OCI-LY3 (cell line): ENCODE measurements at regions not wholly inside any gene's neighbourhood (a gene's known extent, or its start where the extent isn't known, plus 50 kb on each side); places are given as distances from the start of the nearest gene placed in this dataset.

Experiments used
- H2AFZ ChIP-seq: fragments of 200-600, 300-600 bp; shearing (Covaris generic); 2 replicates; pipeline ENCODE4 v1.6.0; 2014; ENCODE audit warnings: antibody characterized with exemption, low read depth, low read length
- H3K27ac ChIP-seq: fragments of 200-600, 300-600 bp; sonication (generic); 2 replicates; pipeline ENCODE4 v1.5.1; 2014; ENCODE audit warnings: mild to moderate bottlenecking, low read length, moderate library complexity, mixed read lengths
- H3K27me3 ChIP-seq: fragments of 200-600, 300-600 bp; sonication (generic); 2 replicates; pipeline ENCODE4 v1.6.1; 2014; ENCODE audit warnings: low read depth, low read length, mixed read lengths
- H3K36me3 ChIP-seq: fragments of 200-600, 300-600 bp; sonication (generic); replicated peaks from 2 replicates; pipeline ENCODE3; 2014; ENCODE audit warnings: low read depth, low read length, mixed read lengths
- H3K4me1 ChIP-seq: fragments of 300-600, 200-600 bp; sonication (generic); 2 replicates; pipeline ENCODE4 v1.6.1; 2014; ENCODE audit warnings: low read length, mixed read lengths
- H3K4me2 ChIP-seq: fragments of 200-600, 300-600 bp; sonication (generic); 2 replicates; pipeline ENCODE4 v1.6.1; 2014; ENCODE audit warnings: low read length, mixed read lengths
- H3K4me3 ChIP-seq: fragments of 300-600, 200-600 bp; sonication (generic); 2 replicates; pipeline ENCODE4 v1.5.1; 2014; ENCODE audit warnings: antibody characterized with exemption, mild to moderate bottlenecking, low read length, moderate library complexity
- H3K79me2 ChIP-seq: fragments of 300-600, 200-600 bp; shearing (Covaris generic); 2 replicates; pipeline ENCODE4 v1.6.1; 2014; ENCODE audit warnings: mild to moderate bottlenecking, low read length, mixed read lengths
- H3K9ac ChIP-seq: fragments of 300-600, 200-600 bp; shearing (Covaris generic); 2 replicates; pipeline ENCODE4 v1.6.0; 2014; ENCODE audit warnings: mild to moderate bottlenecking, low read length, moderate library complexity
- H3K9me3 ChIP-seq: fragments of 200-600, 300-600 bp; shearing (Covaris generic); 2 replicates; pipeline ENCODE4 v1.6.1; 2014; ENCODE audit warnings: low read length, mixed read lengths; ENCODE audit not compliant: insufficient read depth
- H4K20me1 ChIP-seq: fragments of 200-600, 300-600 bp; sonication (generic); 2 replicates; pipeline ENCODE4 v1.6.1; 2016; ENCODE audit warnings: low read length, mixed read lengths; ENCODE audit not compliant: insufficient read depth
- EZH2phosphoT487 ChIP-seq: fragments of 200-600 bp; shearing (Covaris generic); IDR thresholded peaks from 2 replicates; pipeline ENCODE4 v1.6.1; 2018; ENCODE audit warnings: antibody characterized with exemption, mixed run types, low read depth
- TF ChIP-seq, protein P1 (sequence below): fragments of 200-600, 300-600 bp; sonication (generic); IDR thresholded peaks from 2 replicates; pipeline ENCODE4 v1.5.1; 2014; ENCODE audit warnings: antibody characterized with exemption, low read length, low read depth

DNA sequence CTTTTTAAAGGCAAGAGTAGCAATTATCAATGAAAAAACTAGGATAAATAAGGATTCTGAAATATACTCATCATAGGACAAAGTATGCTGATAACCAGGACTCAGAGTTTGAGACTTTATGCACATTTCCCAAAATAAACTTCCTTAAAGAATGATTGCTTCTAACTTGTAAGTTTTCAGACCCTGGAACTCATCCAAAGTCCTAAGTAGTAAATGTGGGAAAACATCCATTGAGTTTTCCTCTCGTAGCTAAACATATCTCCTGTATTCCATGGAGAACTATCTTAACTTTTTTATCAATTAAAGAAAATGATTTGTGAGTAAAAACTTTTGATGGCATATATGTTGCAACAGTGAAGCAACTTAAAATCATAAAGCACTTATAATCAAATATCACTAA lies 285.2 kb upstream of the KLF6 start:
- H3K4me3 ChIP-seq = no peak overlapping the region
- no peaks in the 10 kb centered on the region for H3K79me2 ChIP-seq
- H3K4me2 ChIP-seq = no peak overlapping the region
- no peaks in the 10 kb centered on the region for H3K27me3 ChIP-seq
- TF ChIP-seq, protein P1, sequence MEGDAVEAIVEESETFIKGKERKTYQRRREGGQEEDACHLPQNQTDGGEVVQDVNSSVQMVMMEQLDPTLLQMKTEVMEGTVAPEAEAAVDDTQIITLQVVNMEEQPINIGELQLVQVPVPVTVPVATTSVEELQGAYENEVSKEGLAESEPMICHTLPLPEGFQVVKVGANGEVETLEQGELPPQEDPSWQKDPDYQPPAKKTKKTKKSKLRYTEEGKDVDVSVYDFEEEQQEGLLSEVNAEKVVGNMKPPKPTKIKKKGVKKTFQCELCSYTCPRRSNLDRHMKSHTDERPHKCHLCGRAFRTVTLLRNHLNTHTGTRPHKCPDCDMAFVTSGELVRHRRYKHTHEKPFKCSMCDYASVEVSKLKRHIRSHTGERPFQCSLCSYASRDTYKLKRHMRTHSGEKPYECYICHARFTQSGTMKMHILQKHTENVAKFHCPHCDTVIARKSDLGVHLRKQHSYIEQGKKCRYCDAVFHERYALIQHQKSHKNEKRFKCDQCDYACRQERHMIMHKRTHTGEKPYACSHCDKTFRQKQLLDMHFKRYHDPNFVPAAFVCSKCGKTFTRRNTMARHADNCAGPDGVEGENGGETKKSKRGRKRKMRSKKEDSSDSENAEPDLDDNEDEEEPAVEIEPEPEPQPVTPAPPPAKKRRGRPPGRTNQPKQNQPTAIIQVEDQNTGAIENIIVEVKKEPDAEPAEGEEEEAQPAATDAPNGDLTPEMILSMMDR = no peak
- no peak for TF ChIP-seq EZH2phosphoT487
- H3K27ac ChIP-seq = no peak overlapping the region
- no peaks in the 10 kb centered on the region for H3K36me3 ChIP-seq
- H4K20me1 ChIP-seq = no peaks in the 10 kb centered on the region
- no peak overlapping the region for H2AFZ ChIP-seq
- peaks cover 29% of the 10 kb centered on the region for H3K4me1 ChIP-seq
- no peak overlapping the region for H3K9ac ChIP-seq
- H3K9me3 ChIP-seq = no peaks in the 10 kb centered on the region

DNA sequence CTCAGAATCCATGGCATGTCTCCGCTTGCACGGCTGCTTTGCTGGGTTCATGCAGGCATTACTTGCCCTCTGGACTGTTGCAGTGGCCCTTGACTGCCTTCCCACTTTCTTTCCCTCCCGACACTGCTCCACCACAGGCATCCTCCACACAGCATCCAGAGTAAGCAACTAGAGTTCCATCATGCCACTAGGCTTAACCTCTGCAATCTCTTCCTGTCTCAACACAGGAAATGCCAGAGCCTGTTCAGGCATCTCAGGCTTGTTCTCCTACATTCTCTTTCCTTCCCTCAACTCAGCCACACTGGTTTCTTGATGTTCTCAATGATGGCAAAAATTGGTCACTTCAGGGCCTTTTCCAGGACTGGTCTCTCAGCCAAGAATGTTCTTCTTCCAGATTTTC lies 284.5 kb upstream of the KLF6 start:
- no peak overlapping the region for H2AFZ ChIP-seq
- H3K9me3 ChIP-seq = no peaks in the 10 kb centered on the region
- no peak overlapping the region for H3K9ac ChIP-seq
- H3K4me3 ChIP-seq = no peak overlapping the region
- no peak overlapping the region for H3K4me2 ChIP-seq
- TF ChIP-seq EZH2phosphoT487 = no peak
- TF ChIP-seq, protein P1 = no peak
- no peaks in the 10 kb centered on the region for H3K27me3 ChIP-seq
- H3K27ac ChIP-seq = no peak overlapping the region
- peaks cover 29% of the 10 kb centered on the region for H3K4me1 ChIP-seq
- H4K20me1 ChIP-seq = no peaks in the 10 kb centered on the region
- no peaks in the 10 kb centered on the region for H3K36me3 ChIP-seq
- H3K79me2 ChIP-seq = no peaks in the 10 kb centered on the region

DNA sequence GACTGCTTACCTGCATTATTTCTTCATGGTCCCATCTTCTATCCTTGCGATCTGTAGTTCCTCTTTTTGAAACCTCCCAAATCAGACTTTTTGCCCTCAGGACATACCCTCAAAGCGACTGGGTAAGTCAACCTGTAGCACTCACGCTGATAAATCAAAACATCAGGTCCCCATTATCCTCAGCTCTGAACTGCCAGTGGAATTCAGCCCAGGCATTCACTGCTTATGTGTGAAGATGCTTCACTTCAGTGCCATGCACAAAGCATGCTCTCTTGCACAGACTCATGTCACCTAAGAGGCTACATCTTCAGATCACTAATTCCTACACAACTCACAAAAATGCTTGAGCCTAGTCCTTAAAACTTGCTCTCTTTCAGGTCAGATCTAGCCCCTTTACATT lies 283.6 kb upstream of the KLF6 start:
- no peak for TF ChIP-seq EZH2phosphoT487
- TF ChIP-seq, protein P1 = no peak
- Histone ChIP-seq H3K27me3 (no peaks in the 10 kb centered on the region), H3K9me3 (no peaks in the 10 kb centered on the region), H3K4me1 (peaks cover 29% of the 10 kb centered on the region), H3K9ac (no peak overlapping the region; the same call in 1 of the 2 replicates), H4K20me1 (no peaks in the 10 kb centered on the region), H3K79me2 (no peaks in the 10 kb centered on the region), H2AFZ (no peak overlapping the region), H3K36me3 (no peaks in the 10 kb centered on the region), H3K4me3 (no peak overlapping the region), H3K27ac (peak overlapping the region; percentile 76; the same call in 1 of the 2 replicates), H3K4me2 (no peak overlapping the region; the same call in 1 of the 2 replicates)

DNA sequence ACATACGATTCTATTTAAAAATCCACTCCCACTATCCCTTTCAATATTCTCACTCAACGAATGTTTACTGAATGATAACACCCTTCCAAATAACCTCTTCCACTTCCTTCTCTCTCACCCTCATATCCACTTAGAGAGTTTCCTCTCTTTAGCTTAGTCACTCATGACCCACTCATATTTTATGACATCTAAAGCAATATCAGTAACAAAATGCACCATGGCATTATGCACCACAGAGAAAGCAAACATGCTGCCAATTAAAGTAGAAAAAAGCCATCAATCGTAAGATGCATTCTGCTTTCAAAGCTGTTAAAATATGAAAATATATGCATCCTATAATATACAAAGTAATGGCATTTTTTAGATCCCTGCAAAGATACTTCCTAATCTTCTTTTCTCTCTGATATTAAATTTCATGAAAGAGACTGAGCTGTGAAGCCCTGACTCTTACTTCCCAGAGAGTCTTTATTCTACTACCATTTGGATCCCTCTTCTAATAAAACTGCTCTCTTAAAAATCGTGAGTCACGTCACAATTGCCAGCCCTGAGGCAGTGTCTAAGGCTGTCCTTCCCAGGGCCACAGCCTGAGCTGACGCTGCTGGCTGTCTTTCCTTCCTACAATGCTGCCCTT lies 283.0 kb upstream of the KLF6 start:
- H3K4me2 ChIP-seq = peak overlapping the region; percentile 63
- no peaks in the 10 kb centered on the region for H3K36me3 ChIP-seq
- no peaks in the 10 kb centered on the region for H3K9me3 ChIP-seq
- TF ChIP-seq, protein P1 = no peak
- TF ChIP-seq EZH2phosphoT487 = no peak
- peaks cover 29% of the 10 kb centered on the region for H3K4me1 ChIP-seq
- no peaks in the 10 kb centered on the region for H3K79me2 ChIP-seq
- no peaks in the 10 kb centered on the region for H3K27me3 ChIP-seq
- peak overlapping the region; percentile 34 for H3K4me3 ChIP-seq
- H2AFZ ChIP-seq = no peak overlapping the region
- peak overlapping the region; percentile 42 for H3K9ac ChIP-seq
- H3K27ac ChIP-seq = peak overlapping the region; percentile 76
- H4K20me1 ChIP-seq = no peaks in the 10 kb centered on the region
